HPDE6-E6E7 (cell line): ENCODE measurements at regions not wholly inside any gene's neighbourhood (a gene's known extent, or its start where the extent isn't known, plus 50 kb on each side); places are given as distances from the start of the nearest gene placed in this dataset.

ENCODE experiments used
- DNase-seq: peaks from one replicate; pipeline ENCODE4 v3.0.0; 2011; ENCODE audit warnings: missing footprints; ENCODE audit errors: extremely low spot score

GRCh38 chr9:87818308-87818707 lies 64.4 kb upstream of the SPATA31E1 start:
- no peak for DNase-seq

- DNase-seq, result no peak
These were observed 58.3 kb upstream of the SPATA31E1 start for GRCh38 chr9:87824216-87824875.

DNA sequence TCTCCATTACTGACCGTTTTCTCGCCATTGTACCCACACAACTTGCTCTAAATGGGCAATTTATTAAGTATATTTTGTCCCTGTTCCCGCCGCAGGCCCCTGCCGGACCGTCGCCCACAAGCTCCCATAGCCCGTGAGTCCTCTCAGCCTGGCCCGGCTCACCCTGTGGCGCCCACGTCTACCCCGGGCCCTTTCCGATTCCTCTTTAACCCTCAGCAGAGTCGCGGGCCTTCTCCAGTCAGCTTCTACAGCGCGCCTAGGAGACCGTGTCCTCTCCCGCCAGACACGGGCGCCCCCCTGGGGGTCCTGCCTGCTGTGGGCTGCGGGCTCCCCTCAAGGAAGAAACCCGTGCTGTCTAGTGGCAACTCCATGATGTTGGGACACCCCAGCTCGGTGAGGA lies 57.8 kb upstream of the SPATA31E1 start:
- DNase-seq, result no peak

GRCh38 chr9:87826331-87826730 lies 56.3 kb upstream of the SPATA31E1 start:
- no peak for DNase-seq

- no peak for DNase-seq
These were observed 55.3 kb upstream of the SPATA31E1 start for GRCh38 chr9:87827341-87827740.

DNA sequence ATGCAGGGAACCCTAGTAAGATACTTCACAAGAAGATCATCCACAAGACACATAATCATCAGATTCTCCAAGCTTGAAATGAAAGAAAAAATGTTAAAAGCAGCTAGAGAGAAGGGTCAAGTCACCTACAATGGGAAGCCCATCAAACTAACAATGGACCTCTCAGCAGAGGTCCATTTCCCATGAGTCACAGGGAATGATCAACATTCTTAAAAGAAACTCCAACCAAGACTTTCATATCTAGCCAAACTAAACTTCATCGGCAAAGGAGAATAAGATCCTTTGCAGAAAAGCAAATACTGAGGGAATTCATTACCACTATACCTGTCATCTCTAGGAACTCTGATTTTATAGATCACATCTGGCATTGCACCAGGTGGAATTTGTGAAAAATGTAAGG lies 52.9 kb upstream of the SPATA31E1 start:
- DNase-seq, result no peak

- DNase-seq, result no peak
These were observed 52.2 kb upstream of the SPATA31E1 start for GRCh38 chr9:87830446-87830845.

GRCh38 chr9:87831159-87831558 lies 51.5 kb upstream of the SPATA31E1 start:
- DNase-seq, result no peak
